Stomach (tissue), 4 donors: ENCODE measurements at regions not wholly inside any gene's neighbourhood (a gene's known extent, or its start where the extent isn't known, plus 50 kb on each side); places are given as distances from the start of the nearest gene placed in this dataset.

Experiments
- CTCF ChIP-seq, 7 experiments: fragments of 450-650 bp in 4 of 7; fragments of 200-600 bp in 3 of 7; sonication (generic) in 3 of 7; IDR thresholded peaks; one replicate each; pipeline ENCODE4 v1.5.1; 2016 to 2019; ENCODE audit warnings: antibody characterized with exemption in 7 of 7, control low read depth in 2 of 7, mild to moderate bottlenecking in 1 of 7
- POLR2A ChIP-seq, 4 donors: fragments of 450-650 bp; IDR thresholded peaks; one replicate each; pipeline ENCODE4 v1.6.1; 2016; ENCODE audit warnings: antibody characterized with exemption in 4 of 4, control low read depth in 2 of 4, mild to moderate bottlenecking in 1 of 4, moderate library complexity in 1 of 4

DNA sequence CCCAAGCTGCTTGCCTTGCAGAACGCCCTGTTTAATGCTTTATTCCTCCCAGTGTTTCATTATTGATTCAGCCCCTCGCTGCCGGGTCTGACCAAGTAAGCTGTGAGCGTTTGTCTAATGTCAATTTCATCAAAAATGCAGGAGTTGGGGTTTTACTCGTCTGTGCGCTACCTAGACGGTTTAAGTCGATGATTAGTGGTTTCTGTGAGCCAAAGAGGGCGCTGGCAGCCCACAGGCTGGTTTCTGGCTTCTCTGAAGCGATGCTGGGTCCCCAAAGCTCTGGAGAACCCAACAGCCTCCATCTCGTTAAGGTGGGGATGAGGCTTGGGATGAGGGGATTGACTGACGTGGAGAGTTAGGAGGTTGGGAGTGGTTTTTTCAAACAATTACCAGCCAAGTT is 102.9 kb downstream of the SYF2 start:
- TF ChIP-seq POLR2A (IDR thresholded peaks at IDR 0.05), result no peak
- no peak for TF ChIP-seq CTCF (IDR thresholded peaks at IDR 0.05)
